ENCODE measurements at regions not wholly inside any gene's neighbourhood (a gene's known extent, or its start where the extent isn't known, plus 50 kb on each side); places are given as distances from the start of the nearest gene placed in this dataset.
"Not testable (repeated sequence)": the region's sequence is repeated elsewhere in the genome, so short reads cannot be mapped to it uniquely, and the experiment has no call there.

- Histone ChIP-seq H3K4me3 (no peak overlapping the region), H3K27me3 (no peaks in the 10 kb centered on the region), H3K4me1 (no peaks in the 10 kb centered on the region), H3K36me3 (no peaks in the 10 kb centered on the region), H3K9me3 (no peaks in the 10 kb centered on the region), H3K27ac (no peak overlapping the region)
- no peak for TF ChIP-seq CTCF (IDR thresholded peaks at IDR 0.05)
- intact Hi-C loops (cut with DNase I), result no loop called here
- WGBS, 2 donors, result 78% methylated on average over 3 of the region's 3 CpGs
- ATAC-seq, result no peak
- FAIRE-seq, result no peak
- no peak for DNase-seq
Measured at GRCh38 chr5:43804041-43804440, 201.1 kb downstream of the NNT start.

GRCh38 chr5:43802651-43803050 lies 199.7 kb downstream of the NNT start:
- H3K27ac ChIP-seq, result no peak overlapping the region
- 73 to 84% methylated on average over 3 of the region's 3 CpGs for WGBS, 2 donors
- intact Hi-C loops (cut with DNase I), result no loop called here
- no peaks in the 10 kb centered on the region for H3K36me3 ChIP-seq
- H3K9me3 ChIP-seq, result no peaks in the 10 kb centered on the region
- no peak for TF ChIP-seq CTCF (IDR thresholded peaks at IDR 0.05)
- H3K4me3 ChIP-seq, result no peak overlapping the region
- ATAC-seq (no peak), DNase-seq (no peak), FAIRE-seq (no peak)
- H3K4me1 ChIP-seq, result no peaks in the 10 kb centered on the region
- H3K27me3 ChIP-seq, result no peaks in the 10 kb centered on the region

- ATAC-seq (peak in 1 of 4 donors; percentile 16), FAIRE-seq (no peak)
Measured at GRCh38 chr5:43802119-43802518, 199.1 kb downstream of the NNT start.

GRCh38 chr5:43798740-43799139 lies 195.8 kb downstream of the NNT start:
- Histone ChIP-seq H3K36me3 (no peaks in the 10 kb centered on the region), H3K27ac (no peak overlapping the region), H3K4me1 (no peaks in the 10 kb centered on the region), H3K27me3 (no peaks in the 10 kb centered on the region), H3K4me3 (no peak overlapping the region), H3K9me3 (no peaks in the 10 kb centered on the region)
- no peak for ATAC-seq
- intact Hi-C loops (cut with DNase I), result no loop called here
- no peak for DNase-seq
- no peak for FAIRE-seq
- TF ChIP-seq CTCF (IDR thresholded peaks at IDR 0.05), result no peak

More at GRCh38 chr5:43802119-43802518, 199.1 kb downstream of the NNT start:
- H3K4me3 ChIP-seq, result no peak overlapping the region
- no peaks in the 10 kb centered on the region for H3K27me3 ChIP-seq
- DNase-seq, result no peak
- intact Hi-C loops (cut with DNase I), result no loop called here
- no peaks in the 10 kb centered on the region for H3K36me3 ChIP-seq
- no peak for TF ChIP-seq CTCF (IDR thresholded peaks at IDR 0.05)
- WGBS, 2 donors, result 68 to 72% methylated on average over 1 of the region's 1 CpG
- H3K9me3 ChIP-seq, result no peaks in the 10 kb centered on the region
- no peak overlapping the region for H3K27ac ChIP-seq
- no peaks in the 10 kb centered on the region for H3K4me1 ChIP-seq

- H3K4me1 ChIP-seq; ATAC-seq; H3K27me3 ChIP-seq; H3K36me3 ChIP-seq; H3K4me3 ChIP-seq; intact Hi-C loops (cut with DNase I); H3K9me3 ChIP-seq; FAIRE-seq; H3K27ac ChIP-seq: not testable (repeated sequence)
- peak in 1 of 6 donors; percentile 37 for DNase-seq
- WGBS, 2 donors, result 78 to 83% methylated on average over 6 of the region's 6 CpGs
Measured at GRCh38 chr5:43791880-43792279, 188.9 kb downstream of the NNT start.

GRCh38 chr5:43785198-43785597 lies 182.2 kb downstream of the NNT start:
- Histone ChIP-seq H3K27ac (no peak overlapping the region), H3K4me1 (no peaks in the 10 kb centered on the region), H3K9me3 (no peaks in the 10 kb centered on the region), H3K4me3 (no peak overlapping the region), H3K36me3 (no peaks in the 10 kb centered on the region), H3K27me3 (no peaks in the 10 kb centered on the region)
- intact Hi-C loops (cut with DNase I), result no loop called here
- no peak for FAIRE-seq
- WGBS, 2 donors, result 47 to 53% methylated on average over 3 of the region's 3 CpGs
- no peak for TF ChIP-seq CTCF (IDR thresholded peaks at IDR 0.05)
- no peak for DNase-seq
- ATAC-seq, result no peak
